Fibroblast of the aortic adventitia (primary cell): ENCODE measurements at regions not wholly inside any gene's neighbourhood (a gene's known extent, or its start where the extent isn't known, plus 50 kb on each side); places are given as distances from the start of the nearest gene placed in this dataset.

Experiments used
- DNase-seq: peaks from one replicate; pipeline ENCODE4 v3.0.0-alpha.2; 2010; ENCODE audit warnings: low read depth
- H3K4me3 ChIP-seq: 2 replicates; pipeline ENCODE4 v1.5.1; 2011; ENCODE audit warnings: low read depth, mild to moderate bottlenecking, control low read depth, low read length, moderate library complexity
- TF ChIP-seq, protein P1 (sequence below): IDR thresholded peaks from 2 replicates; pipeline ENCODE4 v1.5.1; 2011; ENCODE audit warnings: mild to moderate bottlenecking, low read length, control low read depth, inconsistent platforms; ENCODE audit not compliant: insufficient read depth

DNA sequence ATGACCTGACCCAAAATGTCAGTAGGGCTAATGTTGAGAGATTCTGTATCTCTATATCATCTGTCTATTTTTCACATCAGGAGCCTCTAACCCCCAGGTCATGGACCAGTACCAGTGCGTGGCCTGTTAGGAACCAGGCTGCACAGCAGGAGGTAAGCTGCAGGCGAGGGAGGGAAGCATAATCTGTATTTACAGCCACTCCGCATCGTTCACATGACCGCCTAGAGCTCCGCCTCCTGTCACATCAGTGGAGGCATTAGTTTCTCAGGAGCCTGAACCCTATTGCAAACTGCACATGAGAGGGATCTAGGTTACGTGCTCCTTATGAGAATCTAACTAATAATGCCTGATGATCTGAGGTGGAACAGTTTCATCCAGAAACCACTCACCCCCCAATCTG lies 180.6 kb downstream of the RDH14 start:
- no peak for DNase-seq
- no peak overlapping the region for H3K4me3 ChIP-seq
- TF ChIP-seq, protein P1, sequence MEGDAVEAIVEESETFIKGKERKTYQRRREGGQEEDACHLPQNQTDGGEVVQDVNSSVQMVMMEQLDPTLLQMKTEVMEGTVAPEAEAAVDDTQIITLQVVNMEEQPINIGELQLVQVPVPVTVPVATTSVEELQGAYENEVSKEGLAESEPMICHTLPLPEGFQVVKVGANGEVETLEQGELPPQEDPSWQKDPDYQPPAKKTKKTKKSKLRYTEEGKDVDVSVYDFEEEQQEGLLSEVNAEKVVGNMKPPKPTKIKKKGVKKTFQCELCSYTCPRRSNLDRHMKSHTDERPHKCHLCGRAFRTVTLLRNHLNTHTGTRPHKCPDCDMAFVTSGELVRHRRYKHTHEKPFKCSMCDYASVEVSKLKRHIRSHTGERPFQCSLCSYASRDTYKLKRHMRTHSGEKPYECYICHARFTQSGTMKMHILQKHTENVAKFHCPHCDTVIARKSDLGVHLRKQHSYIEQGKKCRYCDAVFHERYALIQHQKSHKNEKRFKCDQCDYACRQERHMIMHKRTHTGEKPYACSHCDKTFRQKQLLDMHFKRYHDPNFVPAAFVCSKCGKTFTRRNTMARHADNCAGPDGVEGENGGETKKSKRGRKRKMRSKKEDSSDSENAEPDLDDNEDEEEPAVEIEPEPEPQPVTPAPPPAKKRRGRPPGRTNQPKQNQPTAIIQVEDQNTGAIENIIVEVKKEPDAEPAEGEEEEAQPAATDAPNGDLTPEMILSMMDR, result no peak

DNA sequence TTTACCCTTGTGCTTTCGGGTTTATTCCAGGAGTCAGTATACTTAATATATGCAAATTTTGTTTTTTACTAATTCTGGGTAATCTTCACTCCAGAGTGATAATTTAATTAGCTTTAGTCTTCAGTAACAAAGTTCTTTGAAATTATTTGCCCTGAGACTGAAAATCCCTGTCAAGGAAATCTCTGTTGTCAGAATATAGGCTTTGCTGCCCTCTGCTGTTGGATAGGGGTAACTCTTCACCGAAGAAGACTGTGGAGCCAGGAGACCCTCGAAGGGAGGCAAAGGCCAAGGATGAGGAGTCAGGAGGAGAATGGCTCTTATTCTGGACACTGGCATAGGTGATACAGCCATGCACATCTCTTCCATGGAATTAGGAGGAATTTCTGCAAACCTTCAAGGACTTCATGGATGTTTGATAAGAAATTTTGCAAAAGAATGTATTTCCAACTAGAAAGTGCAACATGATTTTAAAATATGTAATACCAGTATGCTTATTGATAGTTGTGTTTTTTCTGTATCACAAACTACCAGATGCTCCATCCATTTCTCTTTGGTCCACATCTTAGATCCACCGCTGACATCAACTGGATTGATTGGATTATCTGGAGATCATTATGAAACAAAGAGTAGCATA lies 182.3 kb downstream of the RDH14 start:
- TF ChIP-seq, protein P1, result peak; percentile 88
- no peak overlapping the region for H3K4me3 ChIP-seq
- DNase-seq, result peak; percentile 67

DNA sequence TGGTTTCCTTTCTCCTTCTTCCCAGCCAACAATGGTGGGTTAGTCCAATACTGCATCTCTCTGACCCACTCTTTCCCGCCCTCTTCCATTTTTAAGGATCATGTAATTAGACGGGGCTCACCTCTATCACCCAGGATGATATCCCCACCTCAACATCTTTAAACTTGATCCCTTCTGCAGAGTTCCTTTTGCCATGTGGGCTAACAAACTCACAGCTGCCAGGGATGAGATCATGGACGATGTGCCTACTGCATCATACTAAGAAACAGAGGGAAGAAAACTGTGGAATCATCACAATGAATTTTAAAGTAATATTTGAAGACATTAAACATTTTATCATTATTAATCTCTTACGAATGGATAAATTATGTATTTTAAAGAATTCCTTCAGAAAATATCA lies 183.5 kb downstream of the RDH14 start:
- TF ChIP-seq, protein P1, result no peak
- no peak overlapping the region for H3K4me3 ChIP-seq
- DNase-seq, result no peak

DNA sequence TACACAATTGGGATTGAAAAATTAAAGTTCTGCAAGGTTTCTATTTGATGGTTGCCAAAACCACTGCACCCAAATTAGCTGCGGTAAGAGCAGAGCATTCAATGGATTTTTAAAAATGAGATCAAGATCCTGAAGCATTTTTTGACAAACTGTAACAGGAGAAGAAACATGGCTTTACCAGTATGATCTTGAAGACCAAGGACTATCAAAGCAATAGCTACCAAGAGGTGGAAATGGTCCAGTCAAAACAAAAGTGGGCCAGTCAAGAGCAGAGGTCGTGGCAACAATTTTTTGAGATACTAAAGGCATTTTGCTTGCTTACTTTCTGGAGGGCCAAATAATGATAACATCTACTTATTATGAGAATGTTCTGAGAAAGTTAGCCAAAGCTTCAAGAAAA lies 186.8 kb downstream of the RDH14 start:
- H3K4me3 ChIP-seq, result no peak overlapping the region
- DNase-seq, result peak; percentile 92
- TF ChIP-seq, protein P1, result no peak

DNA sequence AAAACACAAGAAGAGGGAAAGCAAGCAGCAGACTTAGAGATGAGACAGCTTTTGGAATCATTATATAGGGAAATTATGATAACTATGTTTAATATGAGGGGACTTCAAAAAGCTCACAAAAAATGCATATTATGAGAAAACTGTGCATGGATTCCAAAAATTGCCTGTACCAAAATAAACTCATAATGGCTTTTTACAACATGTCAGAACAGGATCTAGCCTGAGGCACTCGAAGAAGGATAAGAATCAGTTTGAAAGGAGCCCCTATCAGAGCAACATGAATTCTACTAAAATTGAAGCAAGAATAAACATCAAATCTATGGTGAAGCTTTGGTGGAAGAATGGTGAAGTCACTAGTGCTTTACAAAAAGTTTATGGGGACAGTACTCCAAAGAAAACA lies 187.4 kb downstream of the RDH14 start:
- TF ChIP-seq, protein P1, result no peak
- no peak overlapping the region for H3K4me3 ChIP-seq
- no peak for DNase-seq

DNA sequence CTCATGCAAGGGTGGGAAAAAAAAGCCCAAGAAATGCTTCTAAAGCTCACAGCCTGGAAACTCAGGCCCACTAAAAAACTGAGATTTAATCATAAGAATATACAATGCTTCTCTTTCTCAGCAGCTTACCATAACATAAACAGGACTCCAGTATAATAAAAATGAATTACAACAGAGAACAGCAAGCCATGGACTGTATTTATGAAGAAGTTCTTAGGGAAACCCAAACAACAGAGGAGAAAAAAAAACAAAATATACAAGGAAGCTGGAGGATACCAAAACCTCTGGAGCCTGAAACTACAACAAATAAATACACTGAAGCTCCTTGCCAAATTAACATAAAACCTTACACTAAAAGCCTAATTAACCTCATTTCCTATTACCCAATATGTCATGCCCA lies 187.8 kb downstream of the RDH14 start:
- TF ChIP-seq, protein P1, result no peak
- DNase-seq, result no peak
- no peak overlapping the region for H3K4me3 ChIP-seq

DNA sequence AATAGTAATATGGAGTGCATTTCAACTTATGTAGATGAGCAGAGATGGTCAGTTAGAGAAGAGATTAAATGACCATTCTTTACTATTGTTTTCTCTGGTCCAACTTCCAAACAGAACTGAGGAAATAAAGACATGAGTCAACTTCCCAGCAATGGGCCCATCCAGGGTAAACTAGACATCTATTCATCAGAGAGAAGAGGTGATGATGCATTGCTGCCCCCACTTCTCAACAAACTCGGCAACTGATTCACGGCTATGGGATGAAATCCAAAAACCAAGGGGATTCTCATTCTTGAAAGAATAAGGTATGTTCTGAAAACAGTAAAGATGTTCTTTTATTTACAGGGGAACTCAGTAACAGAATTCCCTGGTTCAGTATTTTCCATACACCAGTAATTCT lies 190.7 kb downstream of the RDH14 start:
- TF ChIP-seq, protein P1, result no peak
- H3K4me3 ChIP-seq, result no peak overlapping the region
- DNase-seq, result peak; percentile 59
